Right hindlimb (tissue), 1 donor: ENCODE measurements at regions not wholly inside any gene's neighbourhood (a gene's known extent, or its start where the extent isn't known, plus 50 kb on each side); places are given as distances from the start of the nearest gene placed in this dataset.
"Not testable (repeated sequence)": the region's sequence is repeated elsewhere in the genome, so short reads cannot be mapped to it uniquely, and the experiment has no call there.

ENCODE experiments used
- DNase-seq: peaks from one replicate; pipeline ENCODE4 v3.0.0-alpha.2; 2018

DNA sequence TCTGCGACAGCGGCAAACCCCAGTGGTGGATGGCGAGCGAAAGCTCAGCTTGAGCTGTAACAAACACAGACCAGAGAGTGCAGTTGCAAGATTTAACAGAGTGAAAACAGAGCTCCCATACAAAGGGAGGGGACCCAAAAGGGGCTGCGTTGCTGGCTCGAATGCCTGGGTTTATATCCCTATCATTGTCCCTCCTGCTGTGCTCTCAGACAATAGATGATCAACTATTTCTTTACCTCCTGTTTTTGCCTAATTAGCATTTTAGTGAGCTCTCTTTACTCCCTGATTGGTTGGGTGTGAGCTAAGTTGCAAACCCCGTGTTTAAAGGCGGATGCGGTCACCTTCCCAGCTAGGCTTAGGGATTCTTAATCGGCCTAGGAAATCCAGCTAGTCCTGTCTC is 1304.4 kb downstream of the ROBO2 start:
- DNase-seq, result not testable (repeated sequence)

DNA sequence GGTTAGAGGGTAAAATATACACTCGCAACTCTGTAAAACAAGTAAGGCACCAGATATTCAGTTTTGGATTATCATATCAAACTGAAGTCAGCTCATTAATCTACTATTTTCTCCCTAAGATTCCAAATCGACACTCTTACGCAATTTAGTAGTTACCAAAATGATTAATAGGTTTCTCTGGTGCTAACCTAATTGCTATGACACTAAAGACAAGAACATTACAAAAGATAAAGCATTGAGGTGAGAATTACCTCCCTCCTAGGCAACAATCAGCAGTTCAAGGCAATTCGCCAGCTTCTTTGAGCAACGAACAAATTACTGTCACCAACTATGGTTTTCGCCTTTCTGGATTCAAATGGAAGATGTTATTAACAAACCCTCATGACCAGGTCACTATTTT is 1305.0 kb downstream of the ROBO2 start:
- DNase-seq, result no peak

DNA sequence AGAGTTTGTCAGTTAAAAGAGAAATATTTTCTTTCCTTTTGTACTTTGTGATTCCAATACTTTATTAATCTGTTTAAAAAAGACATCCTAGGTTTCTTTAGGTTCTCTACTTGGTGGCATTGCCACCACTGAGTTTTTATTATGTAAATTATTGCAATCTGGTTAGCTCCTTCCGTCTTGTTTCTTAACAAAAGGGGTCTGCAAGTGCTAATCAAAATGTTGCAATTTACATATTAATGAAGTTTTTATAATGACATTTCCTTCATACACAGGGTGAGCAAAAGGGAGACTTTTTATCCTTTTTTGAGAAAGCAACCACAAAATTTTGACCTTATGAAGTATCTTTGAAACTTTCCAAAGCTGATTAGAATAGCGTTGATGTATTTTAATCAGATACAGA is 1307.3 kb downstream of the ROBO2 start:
- no peak for DNase-seq

DNA sequence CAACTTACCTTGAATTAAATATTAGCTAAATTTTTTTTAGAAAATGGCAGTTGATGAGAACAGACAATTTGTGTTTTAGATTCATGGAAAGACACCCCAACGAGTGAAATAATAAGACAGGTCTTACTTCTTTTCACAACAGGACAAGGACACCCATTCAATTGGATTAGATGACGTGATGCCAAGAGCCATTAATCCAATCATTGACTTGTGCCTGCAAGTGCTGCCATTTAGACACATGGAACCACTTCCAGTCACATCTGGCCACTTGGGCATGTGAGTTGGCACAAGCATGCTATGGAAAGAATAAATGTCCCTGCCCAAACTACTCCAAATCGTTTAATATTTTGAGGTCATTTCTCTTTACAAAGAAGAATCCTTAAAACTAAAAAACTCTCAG is 1308.8 kb downstream of the ROBO2 start:
- no peak for DNase-seq

DNA sequence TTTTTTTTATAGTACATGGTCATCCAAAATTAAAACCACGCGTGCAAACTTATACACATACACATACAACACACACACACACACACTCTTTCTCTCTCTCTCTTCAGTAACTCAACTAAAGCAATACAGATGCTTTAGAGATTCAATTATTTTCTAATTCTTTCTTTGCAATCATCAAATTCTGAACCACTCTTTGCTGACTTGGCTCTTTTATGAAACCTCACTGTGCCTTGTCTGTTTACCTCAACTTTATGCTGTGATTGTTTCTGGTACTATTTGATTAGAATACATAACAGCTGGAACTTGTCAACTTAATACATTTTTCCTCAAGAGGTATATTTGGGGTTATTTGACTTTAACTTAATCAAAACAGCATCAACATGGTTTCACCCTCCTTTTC is 1309.7 kb downstream of the ROBO2 start:
- no peak for DNase-seq

DNA sequence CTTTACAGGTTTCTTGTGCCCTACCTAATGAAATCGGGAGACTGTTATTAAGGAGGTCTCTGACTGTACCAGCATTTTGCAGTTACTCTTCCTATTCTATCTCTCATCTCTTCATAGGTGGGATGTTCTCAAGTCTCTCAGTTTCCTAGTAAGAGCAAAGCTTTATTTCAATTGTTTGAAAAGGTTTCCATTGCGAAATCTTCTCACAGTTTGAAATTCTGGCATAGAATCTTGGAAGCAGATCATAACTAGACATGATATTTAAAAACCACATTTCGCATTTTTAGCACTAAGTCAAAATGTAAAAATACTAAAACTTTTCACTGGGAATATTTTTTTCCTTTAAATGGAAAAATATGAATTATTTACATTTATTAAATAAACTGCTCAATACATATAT is 1311.4 kb downstream of the ROBO2 start:
- no peak for DNase-seq

DNA sequence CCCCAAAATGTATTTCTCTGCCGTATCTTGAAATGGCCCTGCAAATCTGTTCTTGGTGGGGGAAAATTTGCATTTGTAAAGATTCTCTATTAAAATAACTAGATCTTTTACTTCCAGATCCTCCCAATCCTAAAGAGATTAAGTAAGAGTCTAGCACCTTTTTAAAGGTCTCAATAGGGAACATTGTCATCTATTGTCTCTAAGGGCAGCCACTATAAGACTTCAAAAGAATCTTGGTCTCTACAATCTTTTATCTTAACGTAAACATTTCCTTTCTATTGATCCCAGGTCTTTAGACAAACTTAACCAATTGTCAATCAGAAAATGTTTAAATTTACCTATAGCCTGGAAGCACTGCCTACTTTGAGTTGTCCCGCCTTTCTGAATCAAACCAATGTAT is 1313.3 kb downstream of the ROBO2 start:
- DNase-seq, result no peak

DNA sequence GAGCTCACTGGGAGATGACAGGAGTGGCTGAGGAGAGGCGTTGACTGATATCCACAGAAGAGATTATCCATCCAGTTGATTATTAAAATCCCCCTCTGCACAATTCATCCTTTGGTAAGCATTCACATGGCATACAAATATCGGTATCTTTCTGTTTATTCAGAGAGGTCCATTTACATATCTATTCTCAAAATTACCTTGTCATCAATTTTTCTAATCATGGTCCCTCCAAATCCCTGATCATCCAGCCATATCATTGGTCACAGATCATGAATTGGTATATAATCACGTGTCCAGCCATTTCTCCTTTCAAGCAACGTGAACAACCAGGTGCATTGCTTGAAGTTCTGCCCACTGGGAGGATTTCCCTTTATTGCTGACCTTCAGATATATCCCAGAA is 1321.0 kb downstream of the ROBO2 start:
- no peak for DNase-seq

DNA sequence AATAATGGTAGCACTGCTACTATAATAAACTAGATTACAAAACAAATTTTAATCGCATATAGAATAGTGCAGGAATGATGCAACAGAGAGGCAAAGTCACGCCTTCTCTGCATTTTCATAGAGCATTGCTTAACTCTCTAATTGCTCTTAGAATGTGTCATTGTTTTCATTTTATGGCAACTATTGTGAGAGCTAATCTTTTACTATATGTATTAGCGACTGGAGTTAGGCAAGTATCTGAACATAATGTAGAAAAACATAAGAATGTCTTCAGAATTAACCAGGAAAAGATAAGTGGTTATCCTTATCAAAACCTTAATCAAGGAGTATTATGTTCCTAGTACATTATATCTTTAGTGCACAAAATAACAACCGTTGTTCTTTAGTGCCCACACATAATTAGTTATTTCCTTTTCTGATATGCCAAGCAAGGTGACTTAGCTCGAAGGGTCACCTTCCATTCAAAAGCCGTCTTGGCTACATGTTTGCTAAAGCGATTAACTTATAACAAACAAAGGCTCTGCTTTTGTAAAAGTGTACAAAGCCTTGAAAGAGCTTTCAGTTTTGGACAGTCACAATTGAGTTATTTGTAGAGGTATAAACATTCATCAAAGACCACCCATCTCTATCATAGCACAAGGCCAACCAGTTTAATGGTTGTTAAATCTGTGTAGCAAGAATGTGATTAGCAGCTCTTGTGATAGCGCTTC is 1328.9 kb downstream of the ROBO2 start:
- DNase-seq, result no peak

DNA sequence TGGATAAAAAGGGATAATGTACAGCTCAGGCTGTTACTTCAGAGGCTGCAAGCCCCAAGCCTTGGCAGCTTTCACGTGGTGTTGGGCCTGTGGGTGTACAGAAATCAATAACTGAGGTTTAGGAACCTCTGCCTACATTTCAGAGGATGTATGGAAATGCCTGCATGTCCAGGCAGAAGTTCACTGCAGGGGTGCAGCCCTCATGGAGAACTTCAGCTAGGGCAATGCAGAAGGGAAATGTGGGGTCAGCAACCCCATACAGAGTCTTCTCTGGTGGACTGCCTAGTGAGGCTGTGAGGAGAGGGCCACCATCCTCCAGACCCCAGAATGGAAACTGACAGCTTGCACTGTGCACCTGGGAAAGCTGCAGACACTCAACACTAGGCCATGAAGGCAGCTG is 1350.3 kb downstream of the ROBO2 start:
- DNase-seq, result no peak

DNA sequence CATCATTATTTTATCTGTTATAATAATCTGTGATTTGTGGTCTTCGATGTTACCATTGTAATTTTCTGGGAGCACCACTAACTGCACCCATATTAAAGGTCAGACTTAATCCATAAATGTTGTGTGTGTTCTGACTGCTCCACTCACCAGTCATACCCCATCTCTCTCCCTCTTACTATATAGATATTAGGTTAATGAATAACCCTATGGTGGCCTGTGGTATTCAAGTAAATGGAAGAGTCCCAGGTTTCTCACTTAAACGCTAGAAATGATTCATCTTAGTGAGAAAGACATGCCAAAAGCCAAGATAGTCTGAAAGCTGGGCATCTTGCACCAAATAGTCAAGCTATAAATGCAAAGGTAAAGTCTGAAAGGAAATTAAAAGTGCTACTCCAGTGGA is 1358.5 kb downstream of the ROBO2 start:
- DNase-seq, result no peak

DNA sequence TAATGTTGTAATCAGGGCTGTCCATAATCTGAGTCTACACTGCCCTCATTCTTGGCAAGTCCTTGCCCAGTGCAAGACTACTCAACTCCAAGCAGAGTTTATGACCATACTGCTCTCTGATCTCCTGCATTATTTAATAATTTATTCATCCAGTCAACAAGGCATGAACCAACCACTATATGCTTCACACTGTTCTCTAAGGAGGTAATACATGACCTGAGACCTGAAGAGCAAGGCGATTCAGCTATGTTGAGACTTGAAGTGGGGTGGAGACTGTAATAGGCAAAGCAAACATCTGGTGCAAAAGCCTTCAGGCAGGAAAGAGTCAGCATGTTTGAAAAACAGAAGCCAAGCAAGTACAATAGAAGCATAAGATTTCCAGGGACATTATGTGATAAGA is 1362.8 kb downstream of the ROBO2 start:
- DNase-seq, result no peak

DNA sequence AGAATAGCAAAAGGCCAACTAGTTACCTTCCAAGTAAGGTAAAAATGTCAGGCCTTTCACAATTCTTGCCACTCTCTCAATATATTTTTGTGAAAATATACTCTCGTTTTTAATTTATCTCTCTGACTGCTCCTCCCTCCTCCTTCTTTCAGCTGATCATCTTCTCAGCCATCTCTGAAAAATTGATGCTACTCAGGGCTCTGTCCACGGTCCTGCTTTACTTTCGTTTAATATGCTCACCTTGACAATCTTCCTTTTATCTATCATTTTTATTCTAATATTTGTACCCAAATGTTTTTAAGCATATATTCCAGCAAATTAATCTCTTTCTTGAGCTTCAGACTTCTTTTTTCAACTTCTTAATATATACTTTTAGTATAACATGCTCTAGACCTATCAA is 1362.1 kb downstream of the ROBO1 start:
- no peak for DNase-seq

DNA sequence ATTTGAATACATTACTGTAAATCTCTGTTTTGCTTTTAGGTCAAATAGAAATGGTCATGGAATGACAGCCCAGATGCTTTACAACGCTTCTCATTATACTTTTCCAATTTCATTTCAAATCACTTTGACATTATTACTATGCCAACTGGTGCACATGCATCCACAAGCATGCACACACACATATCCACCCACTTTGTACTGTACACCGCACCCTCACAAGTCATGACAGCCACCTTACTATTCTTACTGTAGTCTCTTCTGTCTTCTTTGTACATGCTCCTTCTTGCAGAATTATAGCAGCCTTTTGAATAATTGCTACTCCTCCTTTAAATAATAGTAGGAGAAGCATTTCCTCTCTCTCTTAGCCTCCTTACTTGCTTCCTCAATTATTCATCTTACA is 1361.4 kb downstream of the ROBO1 start:
- no peak for DNase-seq

DNA sequence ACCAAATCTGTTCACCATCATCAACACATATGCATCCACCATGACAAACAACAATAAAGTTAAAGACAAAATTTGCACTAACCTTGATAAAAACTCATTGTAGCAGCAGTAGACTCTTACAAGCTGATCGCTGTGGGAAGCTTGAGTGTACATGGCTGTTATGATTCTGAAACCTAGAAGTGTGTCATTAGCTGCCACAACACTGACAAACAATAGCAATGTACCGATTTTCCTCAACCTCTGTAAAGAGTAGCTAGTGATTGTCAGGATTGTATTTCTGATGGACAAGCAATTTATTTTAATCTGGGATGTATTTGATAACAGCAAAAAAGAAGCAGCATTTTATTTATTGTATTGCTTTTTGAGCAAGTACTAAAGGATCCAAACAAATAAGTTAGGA is 1357.7 kb downstream of the ROBO1 start:
- DNase-seq, result no peak

DNA sequence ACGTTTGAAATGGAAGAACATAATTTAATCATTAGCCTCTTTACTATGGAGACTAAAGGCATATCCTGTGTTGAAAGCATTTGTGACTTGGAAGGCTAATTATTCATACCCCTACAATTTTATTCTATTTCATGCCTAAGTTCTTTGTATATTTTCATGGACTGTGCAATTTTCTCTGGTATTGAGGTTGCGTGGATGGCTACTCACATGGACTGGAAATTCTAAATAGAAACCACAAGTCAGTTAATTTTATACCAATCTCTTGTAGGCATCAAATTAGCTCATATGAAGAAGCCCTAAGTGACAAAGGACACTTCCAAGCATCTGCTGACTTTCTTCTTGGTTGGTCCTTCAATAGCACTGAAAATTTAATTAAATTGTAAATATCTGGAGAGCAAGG is 1353.5 kb downstream of the ROBO1 start:
- no peak for DNase-seq

DNA sequence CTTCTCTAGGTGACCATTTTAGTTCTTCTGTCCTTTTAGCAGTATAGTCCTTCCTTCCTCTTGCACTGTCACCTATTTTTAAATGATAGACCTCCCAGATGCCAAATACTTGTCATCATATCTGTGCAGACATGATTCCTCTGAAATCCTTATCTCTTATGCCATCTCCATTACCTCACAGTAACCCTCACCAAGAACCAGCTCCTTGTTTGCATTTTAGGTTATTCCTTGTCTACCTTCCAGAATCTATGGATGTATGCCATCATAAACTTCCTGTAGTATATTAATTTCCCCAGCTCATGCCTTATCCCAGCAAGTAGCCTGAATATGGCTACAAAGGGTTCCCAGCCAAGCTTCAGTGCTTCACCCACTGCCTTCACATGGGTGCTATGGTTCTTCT is 1347.2 kb downstream of the ROBO1 start:
- no peak for DNase-seq

DNA sequence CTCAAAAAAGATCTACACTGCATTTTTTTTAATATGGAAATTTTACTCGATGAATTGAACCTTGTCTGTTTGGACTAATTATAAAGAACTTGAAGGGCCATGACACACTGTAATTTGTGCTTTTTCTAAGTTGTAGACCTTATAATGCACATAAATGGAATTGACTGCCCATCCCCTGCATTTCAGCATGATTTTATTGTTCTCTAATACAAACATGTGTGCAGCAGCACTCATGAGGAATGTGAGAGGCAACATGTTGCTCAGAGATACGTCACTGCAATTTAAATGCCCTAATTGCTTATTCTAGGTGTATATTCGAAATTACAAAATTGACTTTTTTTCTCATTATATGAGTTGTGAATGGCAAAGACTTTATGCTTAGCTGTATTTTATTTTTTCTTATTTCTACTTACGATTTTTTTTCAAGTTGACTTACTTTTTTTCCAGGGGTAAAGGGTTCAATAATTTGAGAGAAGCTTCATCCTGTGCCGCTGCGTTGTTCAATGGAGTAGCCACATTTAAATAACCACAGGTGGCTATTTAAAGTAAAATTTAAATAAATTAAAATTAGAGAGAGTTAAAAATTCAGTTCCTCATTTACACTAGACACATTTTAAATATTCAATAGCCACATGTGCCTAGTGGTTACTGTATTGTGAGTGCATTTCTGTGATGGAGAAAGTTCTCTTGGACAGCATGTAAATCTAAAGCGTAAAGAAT is 1346.4 kb downstream of the ROBO1 start:
- DNase-seq, result no peak

DNA sequence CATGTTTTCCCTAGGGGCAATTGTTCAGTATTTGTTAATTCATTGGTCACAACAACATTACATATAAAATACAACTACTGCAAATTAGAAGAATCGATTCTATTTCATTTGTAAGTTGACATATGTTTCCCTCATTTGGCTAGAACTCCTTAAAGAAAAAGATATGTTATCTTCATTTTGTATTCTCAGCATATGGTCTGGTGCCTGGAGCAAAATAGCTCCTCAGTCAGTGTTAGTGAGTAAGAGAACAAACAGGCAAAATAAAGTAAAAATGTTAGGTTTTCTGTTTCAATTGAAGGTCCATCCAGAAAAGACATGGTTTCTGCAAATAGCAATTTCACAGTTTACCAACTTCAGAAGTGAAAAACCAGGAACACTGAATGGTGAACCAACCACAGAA is 1343.1 kb downstream of the ROBO1 start:
- DNase-seq, result no peak

DNA sequence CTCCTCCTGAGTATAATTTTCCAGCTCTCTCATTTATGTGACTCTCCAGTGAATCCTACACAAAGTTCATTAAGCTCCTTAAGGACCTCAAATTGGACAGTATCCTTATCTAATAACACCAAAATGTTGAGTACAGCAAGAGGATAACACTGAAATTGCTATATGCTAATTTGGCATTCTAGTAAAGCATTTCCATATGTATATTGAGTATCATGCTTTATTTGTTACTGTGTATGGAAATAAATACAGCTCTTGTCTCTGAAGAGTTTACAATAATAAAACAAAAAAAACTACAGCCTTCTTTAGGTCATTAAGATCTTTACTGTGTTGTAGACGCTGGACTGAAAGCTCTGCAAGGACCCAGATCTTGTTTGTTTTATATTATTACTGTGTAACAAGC is 1341.3 kb downstream of the ROBO1 start:
- DNase-seq, result no peak

DNA sequence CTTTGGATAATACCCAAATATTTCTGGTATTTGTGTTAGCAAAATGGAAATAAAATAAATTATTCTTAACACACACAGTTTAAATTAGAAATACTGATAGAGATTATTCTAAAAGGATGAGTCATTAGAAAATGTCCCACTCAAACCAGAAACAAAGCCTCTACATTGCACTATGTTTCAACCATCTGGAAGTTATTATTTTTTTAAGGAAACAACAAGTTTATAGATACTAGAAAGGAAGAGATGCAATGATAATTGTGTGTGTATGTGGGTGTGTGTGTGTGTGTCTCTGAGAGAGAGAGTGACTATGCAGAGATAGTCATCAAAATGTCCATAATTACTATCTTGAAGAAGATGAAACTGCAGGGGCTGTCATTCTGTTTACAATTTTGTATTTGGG is 1340.5 kb downstream of the ROBO1 start:
- DNase-seq, result no peak

DNA sequence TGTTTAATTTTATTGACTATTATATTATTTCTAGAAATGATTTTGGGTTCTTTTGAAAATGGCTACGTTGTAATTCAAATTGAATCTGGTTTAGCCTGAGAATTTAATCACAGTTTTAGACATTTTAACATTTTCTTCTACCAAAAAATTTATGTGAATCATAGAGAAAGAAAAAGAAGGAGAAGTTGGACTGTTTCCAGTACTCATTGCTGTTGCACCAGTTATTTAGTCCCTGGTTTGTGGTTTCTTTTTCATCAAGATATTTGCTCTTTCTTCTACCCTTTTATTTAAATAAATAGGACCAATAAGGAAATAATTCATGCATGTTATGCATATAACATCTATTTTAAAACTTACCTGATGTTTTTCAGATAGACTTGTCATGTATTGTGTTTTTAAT is 1337.1 kb downstream of the ROBO1 start:
- no peak for DNase-seq

DNA sequence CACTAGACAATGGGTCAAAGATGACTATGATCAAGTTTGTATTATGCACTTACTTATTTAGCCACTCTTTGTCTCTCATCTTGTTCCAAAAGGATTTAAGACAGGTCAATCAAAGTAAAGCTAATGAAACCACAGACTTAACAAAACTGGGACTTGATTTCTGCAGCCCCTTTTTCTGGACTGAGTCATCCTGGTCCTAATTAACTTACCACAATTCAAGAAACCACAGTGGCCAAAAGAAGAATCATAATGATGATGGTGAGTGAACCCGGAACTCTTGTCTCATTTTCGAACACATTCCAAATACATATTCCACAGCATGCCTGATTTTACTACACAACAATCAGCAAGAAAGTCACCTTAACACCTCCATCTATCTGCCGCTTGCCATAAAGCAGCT is 1333.0 kb downstream of the ROBO1 start:
- no peak for DNase-seq

DNA sequence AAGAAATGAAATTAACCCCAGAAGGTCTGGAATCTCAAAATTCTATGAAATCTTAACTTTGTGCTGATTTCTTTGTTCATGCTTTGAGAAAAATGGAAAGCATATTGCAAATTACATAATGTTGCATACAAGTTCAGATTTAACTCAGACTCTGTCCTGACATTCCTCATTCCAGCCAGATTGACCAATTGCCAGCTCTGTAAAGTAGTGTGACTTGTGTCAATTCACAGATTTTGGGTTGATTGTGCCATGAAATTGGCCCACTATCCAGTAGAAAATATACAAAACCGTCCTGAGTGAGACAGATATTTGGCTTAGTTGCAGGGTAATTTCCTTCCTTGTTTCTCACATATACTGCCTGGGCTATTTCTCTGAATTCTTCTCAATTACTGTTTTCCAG is 1312.6 kb downstream of the ROBO1 start:
- DNase-seq, result no peak
